Upper lobe of left lung (tissue), 4 donors: ENCODE measurements at regions not wholly inside any gene's neighbourhood (a gene's known extent, or its start where the extent isn't known, plus 50 kb on each side); places are given as distances from the start of the nearest gene placed in this dataset.

Experiments
- EP300 ChIP-seq, 4 donors: sonication (generic); formaldehyde crosslinking; IDR thresholded peaks; one replicate each; pipeline ENCODE4 v1.5.1; 2017; ENCODE audit warnings: antibody characterized with exemption in 4 of 4, control low read depth in 2 of 4
- POLR2A ChIP-seq, 4 donors: fragments of 450-650 bp; IDR thresholded peaks; one replicate each; pipeline ENCODE4 v1.5.1; 2016 to 2017; ENCODE audit warnings: antibody characterized with exemption in 4 of 4, mild to moderate bottlenecking in 2 of 4
- POLR2AphosphoS5 ChIP-seq, 2 donors: sonication (generic); formaldehyde crosslinking; IDR thresholded peaks; one replicate each; pipeline ENCODE4 v1.5.1; 2017; ENCODE audit warnings: antibody characterized with exemption in 2 of 2
- TF ChIP-seq, protein P1 (sequence below), 6 experiments: fragments of 450-650 bp in 4 of 6; fragments of 200-600 bp in 2 of 6; sonication (generic) in 2 of 6; IDR thresholded peaks; one replicate each; pipeline ENCODE4 v1.5.1; 2016 to 2019; ENCODE audit warnings: antibody characterized with exemption in 6 of 6

DNA sequence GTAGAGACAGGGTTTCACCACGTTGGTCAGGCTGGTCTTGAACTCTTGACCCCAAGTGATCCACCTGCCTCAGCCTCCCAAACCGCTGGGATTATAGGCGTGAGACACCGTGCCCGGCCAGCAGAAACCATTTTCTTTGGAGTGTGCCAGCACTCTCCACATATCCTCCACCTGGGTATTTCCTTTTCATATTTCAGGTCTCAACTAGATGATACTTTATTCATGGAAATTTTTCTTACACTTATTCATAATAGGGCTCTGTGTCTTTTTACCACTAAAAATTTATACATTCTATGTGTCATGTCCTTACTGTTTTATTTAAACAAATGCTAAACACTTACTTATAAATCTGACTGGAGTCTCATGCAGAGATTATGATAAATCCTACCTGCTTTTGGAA lies 305.9 kb downstream of the PCDH20 start:
- TF ChIP-seq, protein P1, sequence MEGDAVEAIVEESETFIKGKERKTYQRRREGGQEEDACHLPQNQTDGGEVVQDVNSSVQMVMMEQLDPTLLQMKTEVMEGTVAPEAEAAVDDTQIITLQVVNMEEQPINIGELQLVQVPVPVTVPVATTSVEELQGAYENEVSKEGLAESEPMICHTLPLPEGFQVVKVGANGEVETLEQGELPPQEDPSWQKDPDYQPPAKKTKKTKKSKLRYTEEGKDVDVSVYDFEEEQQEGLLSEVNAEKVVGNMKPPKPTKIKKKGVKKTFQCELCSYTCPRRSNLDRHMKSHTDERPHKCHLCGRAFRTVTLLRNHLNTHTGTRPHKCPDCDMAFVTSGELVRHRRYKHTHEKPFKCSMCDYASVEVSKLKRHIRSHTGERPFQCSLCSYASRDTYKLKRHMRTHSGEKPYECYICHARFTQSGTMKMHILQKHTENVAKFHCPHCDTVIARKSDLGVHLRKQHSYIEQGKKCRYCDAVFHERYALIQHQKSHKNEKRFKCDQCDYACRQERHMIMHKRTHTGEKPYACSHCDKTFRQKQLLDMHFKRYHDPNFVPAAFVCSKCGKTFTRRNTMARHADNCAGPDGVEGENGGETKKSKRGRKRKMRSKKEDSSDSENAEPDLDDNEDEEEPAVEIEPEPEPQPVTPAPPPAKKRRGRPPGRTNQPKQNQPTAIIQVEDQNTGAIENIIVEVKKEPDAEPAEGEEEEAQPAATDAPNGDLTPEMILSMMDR (IDR thresholded peaks at IDR 0.05), result no peak
- TF ChIP-seq POLR2A (IDR thresholded peaks at IDR 0.05), result no peak
- no peak for TF ChIP-seq POLR2AphosphoS5 (IDR thresholded peaks at IDR 0.05)
- no peak for TF ChIP-seq EP300 (IDR thresholded peaks at IDR 0.05)
